Thoracic aorta (tissue), 2 donors: ENCODE measurements at regions not wholly inside any gene's neighbourhood (a gene's known extent, or its start where the extent isn't known, plus 50 kb on each side); places are given as distances from the start of the nearest gene placed in this dataset.
"Not testable (repeated sequence)": the region's sequence is repeated elsewhere in the genome, so short reads cannot be mapped to it uniquely, and the experiment has no call there.

ENCODE experiments used
- ATAC-seq: fragments of 150-250 bp; one replicate; pipeline ENCODE4 v1.8.0; 2017; ENCODE audit warnings: low read depth; ENCODE audit not compliant: insufficient number of reproducible peaks, low FRiP score
- DNase-seq: peaks from one replicate; pipeline ENCODE4 v3.0.0-alpha.2; 2020; ENCODE audit warnings: low spot score
- H3K27ac ChIP-seq, 2 donors: fragments of 200-600 bp; sonication (generic); 1 replicate in 1 of 2; 2 replicates in 1 of 2; pipeline ENCODE4 v1.5.1; 2016; ENCODE audit warnings: mild to moderate bottlenecking in 2 of 2, moderate library complexity in 2 of 2
- H3K27me3 ChIP-seq: fragments of 200-600 bp; sonication (generic); replicated peaks from 2 replicates; pipeline ENCODE4 v1.6.0; 2016; ENCODE audit warnings: mild to moderate bottlenecking; ENCODE audit not compliant: insufficient read depth
- H3K36me3 ChIP-seq: fragments of 200-600 bp; sonication (generic); one replicate; pipeline ENCODE4 v1.5.1; 2016
- H3K4me1 ChIP-seq, 2 donors: fragments of 200-600 bp; sonication (generic); 1 replicate in 1 of 2; 2 replicates in 1 of 2; pipeline versions ENCODE4 v1.5.1 to v1.6.0; 2016; ENCODE audit warnings: low read depth in 2 of 2, mild to moderate bottlenecking in 1 of 2; ENCODE audit not compliant: control insufficient read depth in 1 of 2
- H3K4me3 ChIP-seq: fragments of 200-600 bp; sonication (generic); 2 replicates; pipeline ENCODE4 v1.5.1; 2016; ENCODE audit warnings: mild to moderate bottlenecking
- H3K9me3 ChIP-seq: fragments of 200-600 bp; sonication (generic); 2 replicates; pipeline ENCODE4 v1.5.1; 2016
- TF ChIP-seq, protein P1 (sequence below): fragments of 200-600 bp; sonication (generic); IDR thresholded peaks from one replicate; pipeline ENCODE4 v1.5.1; 2019; ENCODE audit warnings: antibody characterized with exemption

DNA sequence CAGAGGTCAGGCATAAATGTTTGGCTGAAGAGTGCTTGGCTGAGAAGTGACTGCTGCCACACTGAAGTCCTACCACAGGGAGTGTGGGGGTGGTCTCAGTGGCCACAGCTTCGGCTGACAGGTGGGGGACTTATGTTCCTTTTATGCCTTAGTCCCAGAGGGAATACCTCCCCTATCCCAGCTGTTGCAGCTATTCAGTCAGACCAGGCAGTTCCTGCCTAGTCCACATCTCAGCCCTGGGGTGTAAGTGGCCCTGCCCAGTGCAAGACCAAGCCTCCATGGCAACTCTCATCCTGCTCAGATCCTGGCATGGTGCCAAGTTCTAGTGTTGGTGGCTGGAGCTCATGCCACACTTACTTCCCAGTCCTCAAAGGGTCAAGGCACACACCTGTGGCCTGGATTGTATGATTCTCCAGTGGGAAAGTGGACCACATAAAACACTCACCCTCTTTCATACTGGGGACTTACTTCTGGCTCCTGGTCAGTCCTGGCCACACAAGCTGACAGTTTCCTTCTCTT lies 161.3 kb upstream of the CAND1 start:
- no peaks in the 10 kb centered on the region for H3K36me3 ChIP-seq
- TF ChIP-seq, protein P1, sequence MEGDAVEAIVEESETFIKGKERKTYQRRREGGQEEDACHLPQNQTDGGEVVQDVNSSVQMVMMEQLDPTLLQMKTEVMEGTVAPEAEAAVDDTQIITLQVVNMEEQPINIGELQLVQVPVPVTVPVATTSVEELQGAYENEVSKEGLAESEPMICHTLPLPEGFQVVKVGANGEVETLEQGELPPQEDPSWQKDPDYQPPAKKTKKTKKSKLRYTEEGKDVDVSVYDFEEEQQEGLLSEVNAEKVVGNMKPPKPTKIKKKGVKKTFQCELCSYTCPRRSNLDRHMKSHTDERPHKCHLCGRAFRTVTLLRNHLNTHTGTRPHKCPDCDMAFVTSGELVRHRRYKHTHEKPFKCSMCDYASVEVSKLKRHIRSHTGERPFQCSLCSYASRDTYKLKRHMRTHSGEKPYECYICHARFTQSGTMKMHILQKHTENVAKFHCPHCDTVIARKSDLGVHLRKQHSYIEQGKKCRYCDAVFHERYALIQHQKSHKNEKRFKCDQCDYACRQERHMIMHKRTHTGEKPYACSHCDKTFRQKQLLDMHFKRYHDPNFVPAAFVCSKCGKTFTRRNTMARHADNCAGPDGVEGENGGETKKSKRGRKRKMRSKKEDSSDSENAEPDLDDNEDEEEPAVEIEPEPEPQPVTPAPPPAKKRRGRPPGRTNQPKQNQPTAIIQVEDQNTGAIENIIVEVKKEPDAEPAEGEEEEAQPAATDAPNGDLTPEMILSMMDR = no peak
- no peak overlapping the region for H3K4me3 ChIP-seq
- no peak for ATAC-seq
- H3K27me3 ChIP-seq = no peaks in the 10 kb centered on the region
- H3K4me1 ChIP-seq = no peaks in the 10 kb centered on the region
- no peak for DNase-seq
- H3K9me3 ChIP-seq = no peaks in the 10 kb centered on the region
- H3K27ac ChIP-seq = no peak overlapping the region

DNA sequence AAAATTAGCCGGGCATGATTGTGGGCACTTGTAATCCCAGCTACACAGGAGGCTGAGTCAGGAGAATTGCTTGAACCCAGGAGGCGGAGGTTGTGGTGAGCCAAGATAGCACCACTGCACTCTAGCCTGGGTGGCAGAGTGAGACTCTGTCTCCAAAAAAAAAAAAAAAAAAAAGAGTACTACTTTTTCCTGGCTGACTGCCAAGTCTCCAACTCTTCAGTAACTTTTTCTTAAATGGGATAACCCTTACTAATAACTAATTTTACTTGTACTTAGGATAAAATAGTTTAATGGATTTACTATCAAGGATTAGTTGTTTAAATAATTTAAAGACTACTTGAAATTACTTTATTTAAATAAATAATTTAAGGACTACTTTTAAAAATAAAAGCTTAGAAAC lies 158.8 kb upstream of the CAND1 start:
- not testable (repeated sequence) for ATAC-seq, H3K27ac ChIP-seq

DNA sequence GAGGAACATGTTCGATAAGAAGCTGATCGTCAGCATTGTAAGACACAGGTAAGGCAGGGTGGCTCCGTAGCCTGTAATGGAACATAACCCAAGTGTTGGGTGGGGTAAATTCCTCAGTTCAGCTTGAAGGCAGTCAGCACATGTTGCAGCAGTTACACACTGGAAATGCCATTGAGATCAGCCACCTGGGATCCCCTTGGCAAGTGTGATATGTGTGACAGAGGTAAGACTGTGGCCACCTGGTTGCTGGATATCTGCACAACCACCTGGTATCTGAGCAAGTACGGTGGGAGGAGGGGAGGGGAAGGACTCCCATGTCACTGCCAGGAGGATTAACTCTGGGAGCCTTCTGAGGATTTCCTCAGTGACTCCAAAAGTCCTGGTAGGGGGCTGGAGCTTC lies 158.0 kb upstream of the CAND1 start:
- Histone ChIP-seq H3K4me3 (no peak overlapping the region), H3K27ac (no peak overlapping the region), H3K9me3 (no peaks in the 10 kb centered on the region), H3K4me1 (no peaks in the 10 kb centered on the region), H3K36me3 (no peaks in the 10 kb centered on the region), H3K27me3 (no peaks in the 10 kb centered on the region)
- ATAC-seq (no peak), DNase-seq (no peak)
- TF ChIP-seq, protein P1 = no peak

More for the DNA sequence above, 158.8 kb upstream of the CAND1 start:
- not testable (repeated sequence) for H3K27me3 ChIP-seq, H3K4me3 ChIP-seq, H3K9me3 ChIP-seq, DNase-seq, H3K36me3 ChIP-seq, H3K4me1 ChIP-seq

GRCh38 chr12:67112586-67112985 lies 156.6 kb upstream of the CAND1 start:
- TF ChIP-seq, protein P1 = no peak
- Histone ChIP-seq H3K36me3 (no peaks in the 10 kb centered on the region), H3K27me3 (no peaks in the 10 kb centered on the region), H3K27ac (no peak overlapping the region), H3K9me3 (no peaks in the 10 kb centered on the region), H3K4me1 (no peaks in the 10 kb centered on the region), H3K4me3 (no peak overlapping the region)
- ATAC-seq (no peak), DNase-seq (no peak)

GRCh38 chr12:67116134-67116533 lies 153.0 kb upstream of the CAND1 start:
- TF ChIP-seq, protein P1 = no peak
- Histone ChIP-seq H3K4me1 (no peaks in the 10 kb centered on the region), H3K9me3 (no peaks in the 10 kb centered on the region), H3K36me3 (no peaks in the 10 kb centered on the region), H3K27me3 (no peaks in the 10 kb centered on the region), H3K4me3 (no peak overlapping the region), H3K27ac (no peak overlapping the region)
- DNase-seq = no peak
- ATAC-seq = no peak

DNA sequence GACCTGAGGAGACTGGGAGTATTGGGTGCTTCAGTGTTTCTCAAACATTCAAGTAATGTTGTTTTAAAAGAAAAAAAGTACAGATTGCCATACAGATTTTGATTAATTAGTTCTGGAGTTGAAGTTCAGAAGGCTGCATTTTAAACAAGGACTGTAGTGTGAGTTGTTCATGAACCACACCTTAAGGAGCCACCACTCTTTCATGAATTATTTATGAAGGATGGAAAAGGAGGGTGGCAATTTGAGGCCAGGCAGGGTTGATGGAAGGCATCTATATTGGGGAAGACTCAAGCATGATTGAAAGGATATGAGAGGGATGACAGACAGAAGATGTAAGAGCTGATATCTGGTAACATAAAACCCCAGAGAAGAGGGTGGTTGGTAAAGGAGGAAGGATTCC lies 146.6 kb upstream of the CAND1 start:
- H3K27me3 ChIP-seq = no peaks in the 10 kb centered on the region
- H3K27ac ChIP-seq = no peak overlapping the region
- no peak for ATAC-seq
- TF ChIP-seq, protein P1 = no peak
- no peak for DNase-seq
- no peaks in the 10 kb centered on the region for H3K9me3 ChIP-seq
- H3K36me3 ChIP-seq = no peaks in the 10 kb centered on the region
- H3K4me1 ChIP-seq = no peaks in the 10 kb centered on the region
- H3K4me3 ChIP-seq = no peak overlapping the region
